Muscle of leg (tissue), 3 donors: ENCODE measurements at regions not wholly inside any gene's neighbourhood (a gene's known extent, or its start where the extent isn't known, plus 50 kb on each side); places are given as distances from the start of the nearest gene placed in this dataset.

Experiments
- DNase-seq: peaks from one replicate; pipeline ENCODE4 v3.0.0; 2013
- H3K27ac ChIP-seq: one replicate; pipeline ENCODE4 v1.5.1; 2013; ENCODE audit warnings: mild to moderate bottlenecking, low read length, control low read depth
- H3K27me3 ChIP-seq: one replicate; pipeline ENCODE4 v1.6.1; 2013; ENCODE audit warnings: low read length; ENCODE audit not compliant: control insufficient read depth, insufficient read depth
- H3K36me3 ChIP-seq: one replicate; pipeline ENCODE4 v1.6.1; 2013; ENCODE audit warnings: low read length; ENCODE audit not compliant: control insufficient read depth, insufficient read depth
- H3K4me1 ChIP-seq: one replicate; pipeline ENCODE4 v1.6.1; 2013; ENCODE audit warnings: low read length; ENCODE audit not compliant: control insufficient read depth, insufficient read depth
- H3K4me3 ChIP-seq: one replicate; pipeline ENCODE4 v1.5.1; 2013; ENCODE audit warnings: low read length, control low read depth
- H3K9me3 ChIP-seq: replicated peaks from 2 replicates; pipeline ENCODE4 v1.6.1; 2013; ENCODE audit warnings: low read depth, low read length; ENCODE audit not compliant: control insufficient read depth
- WGBS: methylation state at CpG from one replicate; pipeline ENCODE4 v1.1.5; 2013; ENCODE audit warnings: missing lambda C conversion rate; ENCODE audit not compliant: insufficient coverage; 5-methylcytosine and 5-hydroxymethylcytosine counted together

DNA sequence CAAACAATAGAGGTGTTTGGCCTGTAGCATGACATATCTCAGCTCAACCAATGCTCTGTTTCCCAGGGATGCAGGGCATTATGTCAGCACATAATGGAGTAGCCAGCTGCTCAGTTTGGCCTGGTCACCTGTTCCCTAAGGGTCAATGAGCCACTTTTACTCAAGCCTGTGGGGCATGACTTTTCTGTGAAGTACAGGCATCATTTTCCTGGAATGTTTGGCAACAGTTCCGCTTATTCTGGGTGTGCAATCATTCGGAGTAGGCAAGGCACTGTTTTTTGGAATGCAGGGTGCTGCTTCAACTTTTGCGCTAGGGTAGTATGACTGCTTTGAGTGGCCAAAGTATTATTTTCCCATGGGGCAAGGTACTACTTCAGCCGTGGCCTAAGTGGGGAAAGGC is 665.4 kb downstream of the EPHA7 start:
- Histone ChIP-seq H3K27ac (no peak overlapping the region), H3K4me1 (no peaks in the 10 kb centered on the region), H3K4me3 (no peak overlapping the region), H3K36me3 (no peaks in the 10 kb centered on the region), H3K27me3 (no peaks in the 10 kb centered on the region), H3K9me3 (peaks cover 14% of the 10 kb centered on the region)
- WGBS = 86% methylated on average over 4 of the region's 4 CpGs
- no peak for DNase-seq

DNA sequence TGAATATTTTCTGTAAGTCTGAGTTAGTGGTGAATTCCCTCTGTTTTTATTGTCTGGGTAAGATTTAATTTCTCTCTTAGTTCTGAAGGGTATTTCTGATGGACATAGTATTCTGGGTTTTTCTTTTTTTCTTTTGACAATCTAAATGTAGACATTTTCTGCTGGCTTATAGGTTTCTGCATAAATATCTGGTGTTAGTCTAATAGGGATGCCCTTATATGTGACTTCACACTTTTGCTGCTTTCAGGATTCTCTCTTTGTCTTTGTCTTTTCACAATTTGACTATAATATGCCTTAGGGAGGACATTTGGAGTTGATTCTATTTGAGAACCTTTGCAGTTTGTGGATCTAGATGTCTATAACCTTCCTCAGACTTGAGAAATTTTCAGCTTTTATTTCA is 667.2 kb downstream of the EPHA7 start:
- Histone ChIP-seq H3K9me3 (peaks cover 14% of the 10 kb centered on the region), H3K4me3 (no peak overlapping the region), H3K27me3 (no peaks in the 10 kb centered on the region), H3K27ac (no peak overlapping the region), H3K4me1 (no peaks in the 10 kb centered on the region), H3K36me3 (no peaks in the 10 kb centered on the region)
- no peak for DNase-seq

GRCh38 chr6:92748131-92748530 is 671.2 kb downstream of the EPHA7 start:
- WGBS = no CpG with 5 or more reads among the region's 1 CpG
- DNase-seq = no peak
- Histone ChIP-seq H3K4me1 (no peaks in the 10 kb centered on the region), H3K27ac (no peak overlapping the region), H3K4me3 (no peak overlapping the region), H3K9me3 (peaks cover 6% of the 10 kb centered on the region), H3K36me3 (no peaks in the 10 kb centered on the region), H3K27me3 (no peaks in the 10 kb centered on the region)

- Histone ChIP-seq H3K4me3 (no peak overlapping the region), H3K9me3 (peaks cover 8% of the 10 kb centered on the region), H3K27ac (no peak overlapping the region), H3K4me1 (no peaks in the 10 kb centered on the region), H3K27me3 (no peaks in the 10 kb centered on the region), H3K36me3 (no peaks in the 10 kb centered on the region)
- no peak for DNase-seq
- 95% methylated on average over 3 of the region's 3 CpGs for WGBS
Measured at GRCh38 chr6:92737983-92738382, 681.4 kb downstream of the EPHA7 start.

DNA sequence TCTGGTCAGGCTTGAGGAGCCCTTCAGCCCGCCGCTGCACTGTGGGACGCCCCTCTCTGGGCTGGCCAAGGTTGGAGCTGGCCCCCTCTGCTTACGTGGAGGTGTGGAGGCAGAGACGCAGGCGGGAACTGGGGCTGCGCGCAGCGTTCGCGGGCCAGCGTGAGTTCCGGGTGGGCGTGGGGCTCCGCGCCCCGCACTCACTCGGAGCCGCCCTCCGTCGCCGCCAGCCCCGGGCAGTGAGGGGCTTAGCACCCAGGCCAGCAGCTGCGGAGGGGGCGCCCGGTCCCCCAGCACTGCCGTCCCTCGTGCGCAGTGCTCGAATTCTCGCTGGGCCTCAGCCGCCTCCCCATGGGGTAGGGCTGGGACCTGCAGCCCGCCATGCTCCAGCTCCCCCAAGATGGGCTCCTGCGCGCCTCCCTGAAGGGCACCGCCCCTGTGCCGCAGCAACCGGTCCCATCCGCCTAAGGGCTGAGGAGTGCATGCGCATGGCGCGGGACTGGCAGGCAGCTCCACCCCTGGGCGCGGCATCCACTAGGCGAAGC is 695.9 kb downstream of the EPHA7 start:
- H3K4me1 ChIP-seq = no peaks in the 10 kb centered on the region
- H3K27me3 ChIP-seq = no peaks in the 10 kb centered on the region
- no peak for DNase-seq
- H3K36me3 ChIP-seq = no peaks in the 10 kb centered on the region
- no peak overlapping the region for H3K4me3 ChIP-seq
- 93% methylated on average over 45 of the region's 45 CpGs for WGBS
- H3K9me3 ChIP-seq = no peaks in the 10 kb centered on the region
- no peak overlapping the region for H3K27ac ChIP-seq

GRCh38 chr6:92719773-92720172 is 699.6 kb downstream of the EPHA7 start:
- H3K4me3 ChIP-seq = no peak overlapping the region
- H3K27me3 ChIP-seq = no peaks in the 10 kb centered on the region
- H3K27ac ChIP-seq = no peak overlapping the region
- no peak for DNase-seq
- WGBS = 62% methylated on average over 2 of the region's 3 CpGs
- H3K9me3 ChIP-seq = no peaks in the 10 kb centered on the region
- H3K4me1 ChIP-seq = no peaks in the 10 kb centered on the region
- no peaks in the 10 kb centered on the region for H3K36me3 ChIP-seq

DNA sequence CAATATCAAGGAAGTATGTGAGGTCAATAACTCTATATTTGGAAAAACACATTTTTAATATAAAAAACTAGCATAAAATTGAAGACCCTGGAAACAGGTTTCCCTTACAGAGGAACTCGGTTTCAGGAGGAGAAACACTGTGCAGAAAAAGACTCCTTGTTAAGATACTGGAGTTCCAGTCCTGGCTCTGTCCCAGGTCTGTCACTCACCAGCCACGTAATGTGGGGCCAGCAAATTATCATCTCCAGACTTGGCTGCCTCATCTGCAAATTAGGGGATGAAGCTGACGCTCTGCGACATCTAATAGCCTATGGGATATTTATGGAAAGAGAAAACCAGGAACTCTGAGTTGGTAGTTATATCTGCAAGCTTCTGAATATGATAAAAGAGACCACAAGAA is 702.7 kb downstream of the EPHA7 start:
- WGBS = 100% methylated on average over 1 of the region's 4 CpGs
- no peak for DNase-seq
- Histone ChIP-seq H3K9me3 (no peaks in the 10 kb centered on the region), H3K27me3 (no peaks in the 10 kb centered on the region), H3K4me1 (no peaks in the 10 kb centered on the region), H3K4me3 (no peak overlapping the region), H3K36me3 (no peaks in the 10 kb centered on the region), H3K27ac (no peak overlapping the region)

GRCh38 chr6:92715991-92716390 is 703.4 kb downstream of the EPHA7 start:
- no peak overlapping the region for H3K27ac ChIP-seq
- DNase-seq = peak; percentile 25
- H3K4me3 ChIP-seq = no peak overlapping the region
- no peaks in the 10 kb centered on the region for H3K4me1 ChIP-seq
- H3K9me3 ChIP-seq = no peaks in the 10 kb centered on the region
- H3K27me3 ChIP-seq = no peaks in the 10 kb centered on the region
- no peaks in the 10 kb centered on the region for H3K36me3 ChIP-seq

DNA sequence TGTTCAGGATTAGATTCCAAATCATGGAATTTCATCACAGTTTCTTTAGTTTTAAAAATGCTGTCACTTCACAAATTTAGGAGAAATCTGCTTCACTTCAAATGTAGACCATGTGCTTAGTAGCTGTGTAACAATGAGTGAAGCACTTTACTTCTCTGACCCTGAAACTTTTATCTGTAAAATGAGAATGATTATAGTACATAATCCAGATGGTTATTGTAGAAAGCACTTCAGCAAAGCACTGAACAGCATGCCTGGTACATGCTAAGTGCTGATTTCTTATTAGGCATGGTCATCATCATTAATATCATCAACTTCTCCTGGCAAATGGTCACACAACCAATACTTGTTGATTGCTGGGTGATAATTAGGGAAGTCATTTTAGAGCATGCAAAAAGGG is 705.0 kb downstream of the EPHA7 start:
- Histone ChIP-seq H3K27me3 (no peaks in the 10 kb centered on the region), H3K27ac (no peak overlapping the region), H3K4me3 (no peak overlapping the region), H3K9me3 (no peaks in the 10 kb centered on the region), H3K36me3 (no peaks in the 10 kb centered on the region), H3K4me1 (no peaks in the 10 kb centered on the region)
- no peak for DNase-seq

DNA sequence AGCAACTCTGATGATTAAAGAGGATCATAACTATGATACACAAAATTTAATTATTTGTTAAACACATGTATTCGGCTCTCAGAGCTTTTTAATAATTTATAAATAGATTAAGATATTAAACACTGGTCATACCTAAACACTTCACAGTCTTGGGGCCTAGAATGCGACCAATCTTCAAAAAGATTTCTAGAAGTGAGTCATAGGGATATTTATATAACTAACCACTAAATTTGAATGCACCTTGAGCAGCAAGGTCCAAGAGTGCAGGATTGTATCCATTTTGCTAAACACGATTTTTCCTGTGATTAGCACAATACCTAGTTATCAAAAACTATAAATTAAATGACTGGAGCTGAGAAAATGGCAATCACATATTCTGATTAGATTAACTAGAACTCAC is 709.3 kb downstream of the EPHA7 start:
- H3K36me3 ChIP-seq = no peaks in the 10 kb centered on the region
- H3K9me3 ChIP-seq = no peaks in the 10 kb centered on the region
- no peaks in the 10 kb centered on the region for H3K27me3 ChIP-seq
- no CpG with 5 or more reads among the region's 3 CpGs for WGBS
- H3K4me1 ChIP-seq = no peaks in the 10 kb centered on the region
- H3K4me3 ChIP-seq = no peak overlapping the region
- H3K27ac ChIP-seq = no peak overlapping the region
- DNase-seq = no peak

GRCh38 chr6:92708945-92709344 is 710.4 kb downstream of the EPHA7 start:
- DNase-seq = no peak
- no peaks in the 10 kb centered on the region for H3K27me3 ChIP-seq
- H3K4me3 ChIP-seq = no peak overlapping the region
- no peak overlapping the region for H3K27ac ChIP-seq
- WGBS = no CpG with 5 or more reads among the region's 1 CpG
- H3K9me3 ChIP-seq = no peaks in the 10 kb centered on the region
- no peaks in the 10 kb centered on the region for H3K4me1 ChIP-seq
- no peaks in the 10 kb centered on the region for H3K36me3 ChIP-seq
